Endothelial cell (in vitro differentiated cells): ENCODE measurements at regions not wholly inside any gene's neighbourhood (a gene's known extent, or its start where the extent isn't known, plus 50 kb on each side); places are given as distances from the start of the nearest gene placed in this dataset.

ENCODE experiments used
- DNase-seq: peaks from one replicate; pipeline ENCODE4 v3.0.0; 2021; ENCODE audit warnings: low spot score
- H3K27ac Mint-ChIP-seq: one replicate; pipeline ENCODE4 v1.8.0; 2021; ENCODE audit warnings: mixed read lengths, inconsistent platforms; ENCODE audit not compliant: unreplicated experiment
- H3K27me3 Mint-ChIP-seq: one replicate; pipeline ENCODE4 v1.8.0; 2021; ENCODE audit warnings: mild to moderate bottlenecking, moderate library complexity, mixed read lengths, inconsistent platforms; ENCODE audit not compliant: unreplicated experiment
- H3K36me3 Mint-ChIP-seq: one replicate; pipeline ENCODE4 v1.8.0; 2021; ENCODE audit warnings: mild to moderate bottlenecking, low read depth, mixed read lengths, inconsistent platforms; ENCODE audit not compliant: unreplicated experiment
- H3K4me1 Mint-ChIP-seq: one replicate; pipeline ENCODE4 v1.8.0; 2021; ENCODE audit warnings: mild to moderate bottlenecking, mixed read lengths, inconsistent platforms; ENCODE audit not compliant: unreplicated experiment
- H3K4me3 Mint-ChIP-seq: one replicate; pipeline ENCODE4 v1.8.0; 2021; ENCODE audit warnings: mild to moderate bottlenecking, mixed read lengths, inconsistent platforms; ENCODE audit not compliant: unreplicated experiment
- H3K9me3 Mint-ChIP-seq: one replicate; pipeline ENCODE4 v1.8.0; 2021; ENCODE audit warnings: mixed read lengths, inconsistent platforms; ENCODE audit not compliant: unreplicated experiment
- TF ChIP-seq, protein P1 (sequence below): fragments of 200-600 bp; sonication (generic); IDR thresholded peaks from one replicate; pipeline ENCODE4 v1.5.0; 2021; ENCODE audit warnings: antibody characterized with exemption; ENCODE audit not compliant: unreplicated experiment

DNA sequence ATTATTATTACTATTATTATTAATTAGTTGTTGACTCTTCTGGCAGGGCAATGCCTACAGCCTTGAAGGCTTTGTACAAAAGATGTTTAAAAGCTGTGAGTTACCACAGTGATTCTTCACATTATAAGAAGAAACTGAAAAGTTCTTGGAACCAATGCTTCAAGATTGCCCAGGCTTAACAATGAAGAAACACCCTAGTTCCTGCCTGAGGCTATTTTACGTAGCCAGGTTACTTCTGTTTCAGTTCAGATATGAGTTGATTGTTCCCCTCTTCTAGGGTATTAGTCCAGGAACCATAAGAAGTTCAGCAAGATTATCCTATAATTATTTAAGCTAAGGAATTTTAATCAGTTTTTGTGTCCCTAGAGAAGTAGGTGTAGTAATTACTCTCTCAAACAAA is 154.6 kb upstream of the CDH12 start:
- Mint-ChIP-seq H3K36me3 (no peaks in the 10 kb centered on the region), H3K27me3 (no peaks in the 10 kb centered on the region), H3K9me3 (no peaks in the 10 kb centered on the region), H3K27ac (no peak overlapping the region), H3K4me3 (no peak overlapping the region), H3K4me1 (peaks cover 3% of the 10 kb centered on the region)
- TF ChIP-seq, protein P1, sequence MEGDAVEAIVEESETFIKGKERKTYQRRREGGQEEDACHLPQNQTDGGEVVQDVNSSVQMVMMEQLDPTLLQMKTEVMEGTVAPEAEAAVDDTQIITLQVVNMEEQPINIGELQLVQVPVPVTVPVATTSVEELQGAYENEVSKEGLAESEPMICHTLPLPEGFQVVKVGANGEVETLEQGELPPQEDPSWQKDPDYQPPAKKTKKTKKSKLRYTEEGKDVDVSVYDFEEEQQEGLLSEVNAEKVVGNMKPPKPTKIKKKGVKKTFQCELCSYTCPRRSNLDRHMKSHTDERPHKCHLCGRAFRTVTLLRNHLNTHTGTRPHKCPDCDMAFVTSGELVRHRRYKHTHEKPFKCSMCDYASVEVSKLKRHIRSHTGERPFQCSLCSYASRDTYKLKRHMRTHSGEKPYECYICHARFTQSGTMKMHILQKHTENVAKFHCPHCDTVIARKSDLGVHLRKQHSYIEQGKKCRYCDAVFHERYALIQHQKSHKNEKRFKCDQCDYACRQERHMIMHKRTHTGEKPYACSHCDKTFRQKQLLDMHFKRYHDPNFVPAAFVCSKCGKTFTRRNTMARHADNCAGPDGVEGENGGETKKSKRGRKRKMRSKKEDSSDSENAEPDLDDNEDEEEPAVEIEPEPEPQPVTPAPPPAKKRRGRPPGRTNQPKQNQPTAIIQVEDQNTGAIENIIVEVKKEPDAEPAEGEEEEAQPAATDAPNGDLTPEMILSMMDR: no peak
- DNase-seq: no peak

DNA sequence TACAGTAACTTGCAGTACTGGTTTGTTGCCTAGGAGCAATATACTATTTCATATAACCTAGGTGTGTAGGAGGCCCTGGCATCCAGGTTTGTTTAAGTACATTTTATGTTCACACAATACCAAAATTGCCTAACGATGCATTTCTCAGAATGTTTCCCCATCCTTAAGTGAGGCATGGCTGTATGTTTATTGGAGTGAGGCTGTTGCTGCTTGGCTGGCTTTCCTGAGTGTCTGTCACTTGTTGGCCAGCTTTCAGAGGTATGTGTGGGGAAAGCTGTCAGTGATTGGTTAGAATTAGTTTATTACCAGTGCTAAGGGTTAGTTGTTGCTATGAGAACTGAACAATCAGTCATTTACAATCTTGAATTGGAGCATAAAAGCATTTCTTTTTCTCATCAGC is 154.1 kb upstream of the CDH12 start:
- Mint-ChIP-seq H3K4me3 (no peak overlapping the region), H3K27me3 (no peaks in the 10 kb centered on the region), H3K36me3 (no peaks in the 10 kb centered on the region), H3K27ac (no peak overlapping the region), H3K4me1 (no peaks in the 10 kb centered on the region), H3K9me3 (no peaks in the 10 kb centered on the region)
- TF ChIP-seq, protein P1: no peak
- no peak for DNase-seq

DNA sequence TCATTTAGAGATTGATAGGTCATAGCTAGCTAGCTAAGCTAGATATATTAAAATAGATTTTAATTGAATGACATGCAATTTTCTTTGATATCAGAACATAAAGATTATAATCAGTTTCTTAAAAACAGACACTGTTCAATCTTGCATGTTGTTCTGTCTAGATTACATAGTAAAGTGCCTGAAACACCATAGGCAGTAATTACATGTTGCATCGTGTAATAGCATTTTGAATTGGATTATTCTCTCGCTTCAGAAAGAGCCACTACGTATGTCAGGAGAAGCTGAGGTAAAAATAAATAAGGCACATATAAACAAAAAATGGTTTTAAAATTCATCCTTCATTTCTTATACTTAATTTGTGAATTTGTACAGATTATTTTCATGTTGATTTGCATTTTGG is 148.0 kb upstream of the CDH12 start:
- Mint-ChIP-seq H3K4me3 (no peak overlapping the region), H3K9me3 (no peaks in the 10 kb centered on the region), H3K27me3 (no peaks in the 10 kb centered on the region), H3K27ac (no peak overlapping the region), H3K36me3 (no peaks in the 10 kb centered on the region), H3K4me1 (no peaks in the 10 kb centered on the region)
- TF ChIP-seq, protein P1: no peak
- no peak for DNase-seq

DNA sequence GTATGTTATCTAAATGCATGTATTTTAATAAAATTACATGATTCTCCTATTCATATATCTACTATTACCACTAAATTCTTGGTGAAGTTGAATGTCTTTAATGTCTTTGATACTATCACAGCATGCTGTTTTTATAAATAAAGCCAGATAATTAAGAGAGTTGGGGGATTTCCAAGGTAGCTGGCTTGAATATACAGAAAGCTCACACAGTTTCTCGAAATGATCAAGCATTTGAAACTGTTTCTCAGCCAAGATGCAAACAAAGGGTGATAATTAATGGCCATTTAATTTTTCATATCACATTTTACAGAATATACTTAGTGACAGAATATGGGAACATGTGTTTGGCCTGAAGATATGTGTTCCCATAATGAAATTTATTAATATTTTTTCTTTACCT is 145.6 kb upstream of the CDH12 start:
- Mint-ChIP-seq H3K27ac (no peak overlapping the region), H3K27me3 (no peaks in the 10 kb centered on the region), H3K36me3 (no peaks in the 10 kb centered on the region), H3K4me3 (no peak overlapping the region), H3K9me3 (no peaks in the 10 kb centered on the region), H3K4me1 (no peaks in the 10 kb centered on the region)
- TF ChIP-seq, protein P1: no peak
- DNase-seq: no peak

DNA sequence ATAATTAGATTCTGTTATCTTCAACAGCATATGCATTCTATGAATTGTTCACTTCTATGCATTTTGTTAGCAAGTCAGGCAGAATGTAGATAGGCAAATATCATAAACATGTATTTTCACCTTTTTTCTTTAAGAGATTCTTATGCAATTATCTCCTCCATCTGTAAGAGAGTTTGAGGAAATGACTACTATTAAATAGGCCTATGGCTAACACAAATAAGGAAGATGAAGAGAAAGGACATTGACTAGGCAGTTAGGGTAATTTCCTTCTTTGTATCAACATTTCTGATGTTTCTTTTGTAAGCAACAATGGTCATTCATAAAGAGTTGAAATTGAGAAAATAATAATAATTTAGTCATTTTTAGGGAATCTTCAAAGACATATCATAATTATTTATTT is 145.2 kb upstream of the CDH12 start:
- DNase-seq: no peak
- Mint-ChIP-seq H3K4me1 (no peaks in the 10 kb centered on the region), H3K9me3 (no peaks in the 10 kb centered on the region), H3K36me3 (no peaks in the 10 kb centered on the region), H3K4me3 (no peak overlapping the region), H3K27me3 (no peaks in the 10 kb centered on the region), H3K27ac (no peak overlapping the region)
- TF ChIP-seq, protein P1: no peak
